WTC11 (cell line): ENCODE measurements at regions not wholly inside any gene's neighbourhood (a gene's known extent, or its start where the extent isn't known, plus 50 kb on each side); places are given as distances from the start of the nearest gene placed in this dataset.
"Not testable (repeated sequence)": the region's sequence is repeated elsewhere in the genome, so short reads cannot be mapped to it uniquely, and the experiment has no call there.

Experiments
- ATAC-seq: fragments of 200-7000 bp; cut with Tn5 transposase; 2 replicates; pipeline ENCODE4 v1.10.0; 2021; ENCODE audit warnings: mild to moderate bottlenecking, moderate library complexity
- CTCF ChIA-PET: fragments of 300-600 bp; sonication (Branson Sonifier 250); formaldehyde crosslinking; loops from one replicate; lab custom pipeline; 2021; ENCODE audit warnings: antibody characterized with exemption; lab: Charles Lee
- POLR2A ChIA-PET: fragments of 350-600 bp; sonication (Branson Sonifier 250); formaldehyde crosslinking; loops from one replicate; lab custom pipeline; 2021; ENCODE audit warnings: antibody characterized with exemption; lab: Charles Lee
- DNase-seq: peaks from one replicate; pipeline ENCODE4 v3.0.0; 2021; ENCODE audit warnings: low spot score
- H3K27ac Mint-ChIP-seq: 2 replicates; pipeline ENCODE4 v1.8.0; 2021; ENCODE audit warnings: mixed read lengths
- H3K27me3 Mint-ChIP-seq: 2 replicates; pipeline ENCODE4 v1.8.0; 2021; ENCODE audit warnings: low read depth, mild to moderate bottlenecking, moderate library complexity, mixed read lengths
- H3K36me3 Mint-ChIP-seq: 2 replicates; pipeline ENCODE4 v1.8.0; 2021; ENCODE audit warnings: mixed read lengths
- H3K4me1 Mint-ChIP-seq: 2 replicates; pipeline ENCODE4 v1.8.0; 2022; ENCODE audit warnings: mixed read lengths
- H3K4me3 Mint-ChIP-seq: 2 replicates; pipeline ENCODE4 v1.8.0; 2021; ENCODE audit warnings: mild to moderate bottlenecking, moderate library complexity, mixed read lengths
- H3K9me3 Mint-ChIP-seq: 2 replicates; pipeline ENCODE4 v1.8.0; 2021; ENCODE audit warnings: mixed read lengths
- ELF4 ChIP-seq: sonication (generic); formaldehyde crosslinking; IDR thresholded peaks from 2 replicates; pipeline ENCODE4 v1.8.1; 2022; ENCODE audit warnings: low read depth, mild to moderate bottlenecking, moderate library complexity, missing genetic modification reagents
- ETV6 ChIP-seq: sonication (generic); formaldehyde crosslinking; IDR thresholded peaks from 2 replicates; pipeline ENCODE4 v1.8.1; 2022; ENCODE audit warnings: mild to moderate bottlenecking, missing genetic modification reagents
- FOXK1 ChIP-seq: sonication (generic); formaldehyde crosslinking; IDR thresholded peaks from 2 replicates; pipeline ENCODE4 v1.8.0; 2022; ENCODE audit warnings: mild to moderate bottlenecking, moderate library complexity, missing genetic modification reagents
- GABPB1 ChIP-seq: sonication (generic); formaldehyde crosslinking; IDR thresholded peaks from 2 replicates; pipeline ENCODE4 v1.8.1; 2023; ENCODE audit warnings: mild to moderate bottlenecking, missing genetic modification reagents
- IRF2 ChIP-seq: sonication (generic); formaldehyde crosslinking; IDR thresholded peaks from 2 replicates; pipeline ENCODE4 v1.8.0; 2022; ENCODE audit warnings: low read depth, missing genetic modification reagents, borderline replicate concordance
- JAZF1 ChIP-seq: fragments of 250-450 bp; sonication (Bioruptor Pico); IDR thresholded peaks from 2 replicates; pipeline ENCODE4 v1.9.0; 2021; ENCODE audit warnings: moderate library complexity, mild to moderate bottlenecking, inconsistent platforms
- NFE2L1 ChIP-seq: sonication (generic); formaldehyde crosslinking; IDR thresholded peaks from 2 replicates; pipeline ENCODE4 v1.8.1; 2023; ENCODE audit warnings: missing genetic modification reagents
- NFYB ChIP-seq: sonication (generic); formaldehyde crosslinking; conservative IDR thresholded peaks from 2 replicates; pipeline ENCODE4 v1.8.0; 2022; ENCODE audit warnings: low read depth, missing genetic modification reagents
- NR3C1 ChIP-seq: sonication (generic); formaldehyde crosslinking; conservative IDR thresholded peaks from 2 replicates; pipeline ENCODE4 v1.8.1; 2023; ENCODE audit warnings: low read depth, mild to moderate bottlenecking, missing genetic modification reagents
- OVOL2 ChIP-seq: fragments of 250-450 bp; sonication (Bioruptor Pico); IDR thresholded peaks from 2 replicates; pipeline ENCODE4 v1.9.0; 2021; ENCODE audit warnings: mild to moderate bottlenecking, borderline replicate concordance
- RORB ChIP-seq: fragments of 250-450 bp; sonication (Bioruptor Pico); IDR thresholded peaks from 2 replicates; pipeline ENCODE4 v1.9.0; 2021; ENCODE audit warnings: mild to moderate bottlenecking
- SOX15 ChIP-seq: fragments of 250-450 bp; sonication (Bioruptor Pico); IDR thresholded peaks from 2 replicates; pipeline ENCODE4 v1.9.0; 2021; ENCODE audit warnings: mild to moderate bottlenecking
- TEAD1 ChIP-seq: sonication (generic); formaldehyde crosslinking; IDR thresholded peaks from 2 replicates; pipeline ENCODE4 v1.8.0; 2022; ENCODE audit warnings: mild to moderate bottlenecking, missing genetic modification reagents
- TP53 ChIP-seq: sonication (generic); formaldehyde crosslinking; IDR thresholded peaks from 2 replicates; pipeline ENCODE4 v1.8.1; 2023; ENCODE audit warnings: mild to moderate bottlenecking, missing genetic modification reagents
- ZNF121 ChIP-seq: sonication (generic); formaldehyde crosslinking; IDR thresholded peaks from 2 replicates; pipeline ENCODE4 v1.8.0; 2023; ENCODE audit warnings: missing genetic modification reagents
- ZNF671 ChIP-seq: fragments of 250-450 bp; sonication (Bioruptor Pico); IDR thresholded peaks from 2 replicates; pipeline ENCODE4 v1.8.0; 2021; ENCODE audit warnings: mild to moderate bottlenecking
- TF ChIP-seq, protein P1 (sequence below): sonication (generic); formaldehyde crosslinking; IDR thresholded peaks from 2 replicates; pipeline ENCODE4 v1.8.1; 2022; ENCODE audit warnings: low read depth, mild to moderate bottlenecking, moderate library complexity, missing genetic modification reagents, borderline replicate concordance
- TF ChIP-seq, protein P2 (sequence below): fragments of 250-450 bp; sonication (Bioruptor Pico); conservative IDR thresholded peaks from 2 replicates; pipeline ENCODE4 v1.9.0; 2021; ENCODE audit warnings: mild to moderate bottlenecking
- TF ChIP-seq, protein P3 (sequence below): fragments of 250-450 bp; sonication (Bioruptor Pico); IDR thresholded peaks from 2 replicates; pipeline ENCODE4 v1.9.0; 2021; ENCODE audit warnings: mild to moderate bottlenecking
- TF ChIP-seq, protein P4 (sequence below): fragments of 200-600 bp; IDR thresholded peaks from 2 replicates; pipeline ENCODE4 v1.8.0; 2022; ENCODE audit warnings: antibody characterized with exemption
- TF ChIP-seq, protein P5 (sequence below): sonication (generic); formaldehyde crosslinking; IDR thresholded peaks from 2 replicates; pipeline ENCODE4 v1.8.0; 2022; ENCODE audit warnings: mild to moderate bottlenecking, missing genetic modification reagents
- TF ChIP-seq, protein P6 (sequence below): sonication (generic); formaldehyde crosslinking; IDR thresholded peaks from 2 replicates; pipeline ENCODE4 v1.8.1; 2023; ENCODE audit warnings: mild to moderate bottlenecking, moderate library complexity, missing genetic modification reagents

DNA sequence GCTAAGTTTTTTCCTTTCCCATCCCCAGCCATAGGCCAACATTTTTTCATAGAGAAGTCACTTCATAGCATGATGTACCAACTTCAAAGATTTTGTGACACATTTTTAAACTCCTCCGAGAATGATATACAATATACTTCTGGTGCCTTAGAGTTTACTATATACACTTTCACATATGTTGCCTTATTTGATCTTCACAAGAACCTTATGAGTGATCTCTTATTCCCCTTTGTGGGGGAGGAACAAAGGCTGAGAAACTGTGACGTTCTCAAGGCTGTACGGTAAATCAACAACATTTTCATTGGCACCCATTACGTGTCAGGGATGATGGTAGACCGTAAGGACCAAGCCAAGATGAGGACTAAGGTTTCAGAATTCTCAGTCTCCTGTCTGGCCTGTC, 130.0 kb downstream of the RFPL4B start:
- ATAC-seq (no peak), DNase-seq (no peak)
- Mint-ChIP-seq H3K4me3 (no peak overlapping the region), H3K4me1 (no peaks in the 10 kb centered on the region), H3K9me3 (peaks cover 7% of the 10 kb centered on the region; the same call in 1 of the 2 replicates), H3K36me3 (no peaks in the 10 kb centered on the region), H3K27me3 (no peaks in the 10 kb centered on the region), H3K27ac (no peak overlapping the region)
- TF ChIP-seq, protein P1, sequence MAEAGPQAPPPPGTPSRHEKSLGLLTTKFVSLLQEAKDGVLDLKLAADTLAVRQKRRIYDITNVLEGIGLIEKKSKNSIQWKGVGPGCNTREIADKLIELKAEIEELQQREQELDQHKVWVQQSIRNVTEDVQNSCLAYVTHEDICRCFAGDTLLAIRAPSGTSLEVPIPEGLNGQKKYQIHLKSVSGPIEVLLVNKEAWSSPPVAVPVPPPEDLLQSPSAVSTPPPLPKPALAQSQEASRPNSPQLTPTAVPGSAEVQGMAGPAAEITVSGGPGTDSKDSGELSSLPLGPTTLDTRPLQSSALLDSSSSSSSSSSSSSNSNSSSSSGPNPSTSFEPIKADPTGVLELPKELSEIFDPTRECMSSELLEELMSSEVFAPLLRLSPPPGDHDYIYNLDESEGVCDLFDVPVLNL (CRISPR knock-in tag), result no peak
- no peak for TF ChIP-seq ZNF121 (CRISPR knock-in tag)
- no peak for TF ChIP-seq JAZF1 (CRISPR knock-in tag)
- TF ChIP-seq ZNF671, result no peak
- no peak for TF ChIP-seq TEAD1 (CRISPR knock-in tag)
- TF ChIP-seq, protein P2, sequence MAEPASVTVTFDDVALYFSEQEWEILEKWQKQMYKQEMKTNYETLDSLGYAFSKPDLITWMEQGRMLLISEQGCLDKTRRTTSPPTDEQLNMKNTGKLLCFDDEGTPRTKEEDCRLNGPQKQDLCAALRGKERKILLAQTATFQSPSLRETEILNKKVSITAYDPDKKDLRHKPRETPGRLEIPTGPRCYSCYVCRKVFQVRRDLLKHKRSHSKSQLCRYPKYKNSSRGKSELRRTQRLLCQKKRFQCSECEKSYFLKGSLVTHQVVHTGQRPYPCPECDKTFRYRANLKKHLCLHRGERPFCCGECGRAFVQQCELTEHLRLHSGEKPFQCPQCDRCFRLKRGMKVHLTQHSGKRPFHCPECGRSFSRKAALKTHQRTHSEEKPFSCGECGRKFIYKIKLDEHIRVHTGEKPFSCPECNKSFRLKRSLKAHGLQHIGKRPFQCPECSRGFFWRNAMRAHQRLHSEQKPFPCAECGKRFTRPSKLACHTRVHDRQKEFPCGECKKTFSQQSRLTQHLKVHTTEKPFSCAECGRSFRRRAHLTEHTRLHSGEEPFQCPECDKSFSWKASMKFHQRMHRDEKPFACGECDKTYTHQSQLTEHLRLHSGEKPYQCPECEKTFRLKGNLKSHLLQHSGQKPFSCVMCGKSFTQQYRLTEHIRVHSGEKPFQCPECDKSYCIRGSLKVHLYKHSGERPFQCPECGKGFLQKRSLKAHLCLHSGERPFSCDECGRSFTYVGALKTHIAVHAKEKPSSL (CRISPR knock-in tag), result no peak
- no peak for TF ChIP-seq RORB (CRISPR knock-in tag)
- TF ChIP-seq NFE2L1 (CRISPR knock-in tag), result no peak
- no peak for TF ChIP-seq ETV6
- no peak for TF ChIP-seq ELF4 (CRISPR knock-in tag)
- TF ChIP-seq GABPB1, result no peak
- TF ChIP-seq, protein P3, sequence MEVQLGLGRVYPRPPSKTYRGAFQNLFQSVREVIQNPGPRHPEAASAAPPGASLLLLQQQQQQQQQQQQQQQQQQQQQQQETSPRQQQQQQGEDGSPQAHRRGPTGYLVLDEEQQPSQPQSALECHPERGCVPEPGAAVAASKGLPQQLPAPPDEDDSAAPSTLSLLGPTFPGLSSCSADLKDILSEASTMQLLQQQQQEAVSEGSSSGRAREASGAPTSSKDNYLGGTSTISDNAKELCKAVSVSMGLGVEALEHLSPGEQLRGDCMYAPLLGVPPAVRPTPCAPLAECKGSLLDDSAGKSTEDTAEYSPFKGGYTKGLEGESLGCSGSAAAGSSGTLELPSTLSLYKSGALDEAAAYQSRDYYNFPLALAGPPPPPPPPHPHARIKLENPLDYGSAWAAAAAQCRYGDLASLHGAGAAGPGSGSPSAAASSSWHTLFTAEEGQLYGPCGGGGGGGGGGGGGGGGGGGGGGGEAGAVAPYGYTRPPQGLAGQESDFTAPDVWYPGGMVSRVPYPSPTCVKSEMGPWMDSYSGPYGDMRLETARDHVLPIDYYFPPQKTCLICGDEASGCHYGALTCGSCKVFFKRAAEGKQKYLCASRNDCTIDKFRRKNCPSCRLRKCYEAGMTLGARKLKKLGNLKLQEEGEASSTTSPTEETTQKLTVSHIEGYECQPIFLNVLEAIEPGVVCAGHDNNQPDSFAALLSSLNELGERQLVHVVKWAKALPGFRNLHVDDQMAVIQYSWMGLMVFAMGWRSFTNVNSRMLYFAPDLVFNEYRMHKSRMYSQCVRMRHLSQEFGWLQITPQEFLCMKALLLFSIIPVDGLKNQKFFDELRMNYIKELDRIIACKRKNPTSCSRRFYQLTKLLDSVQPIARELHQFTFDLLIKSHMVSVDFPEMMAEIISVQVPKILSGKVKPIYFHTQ (CRISPR knock-in tag), result no peak
- TF ChIP-seq NR3C1 (CRISPR knock-in tag), result no peak
- TF ChIP-seq, protein P4, sequence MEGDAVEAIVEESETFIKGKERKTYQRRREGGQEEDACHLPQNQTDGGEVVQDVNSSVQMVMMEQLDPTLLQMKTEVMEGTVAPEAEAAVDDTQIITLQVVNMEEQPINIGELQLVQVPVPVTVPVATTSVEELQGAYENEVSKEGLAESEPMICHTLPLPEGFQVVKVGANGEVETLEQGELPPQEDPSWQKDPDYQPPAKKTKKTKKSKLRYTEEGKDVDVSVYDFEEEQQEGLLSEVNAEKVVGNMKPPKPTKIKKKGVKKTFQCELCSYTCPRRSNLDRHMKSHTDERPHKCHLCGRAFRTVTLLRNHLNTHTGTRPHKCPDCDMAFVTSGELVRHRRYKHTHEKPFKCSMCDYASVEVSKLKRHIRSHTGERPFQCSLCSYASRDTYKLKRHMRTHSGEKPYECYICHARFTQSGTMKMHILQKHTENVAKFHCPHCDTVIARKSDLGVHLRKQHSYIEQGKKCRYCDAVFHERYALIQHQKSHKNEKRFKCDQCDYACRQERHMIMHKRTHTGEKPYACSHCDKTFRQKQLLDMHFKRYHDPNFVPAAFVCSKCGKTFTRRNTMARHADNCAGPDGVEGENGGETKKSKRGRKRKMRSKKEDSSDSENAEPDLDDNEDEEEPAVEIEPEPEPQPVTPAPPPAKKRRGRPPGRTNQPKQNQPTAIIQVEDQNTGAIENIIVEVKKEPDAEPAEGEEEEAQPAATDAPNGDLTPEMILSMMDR, result no peak
- no peak for TF ChIP-seq SOX15 (CRISPR knock-in tag)
- TF ChIP-seq, protein P5, sequence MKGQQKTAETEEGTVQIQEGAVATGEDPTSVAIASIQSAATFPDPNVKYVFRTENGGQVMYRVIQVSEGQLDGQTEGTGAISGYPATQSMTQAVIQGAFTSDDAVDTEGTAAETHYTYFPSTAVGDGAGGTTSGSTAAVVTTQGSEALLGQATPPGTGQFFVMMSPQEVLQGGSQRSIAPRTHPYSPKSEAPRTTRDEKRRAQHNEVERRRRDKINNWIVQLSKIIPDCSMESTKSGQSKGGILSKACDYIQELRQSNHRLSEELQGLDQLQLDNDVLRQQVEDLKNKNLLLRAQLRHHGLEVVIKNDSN (CRISPR knock-in tag), result no peak
- no peak for TF ChIP-seq IRF2
- CTCF ChIA-PET, result no interaction called here
- POLR2A ChIA-PET, result no interaction called here

DNA sequence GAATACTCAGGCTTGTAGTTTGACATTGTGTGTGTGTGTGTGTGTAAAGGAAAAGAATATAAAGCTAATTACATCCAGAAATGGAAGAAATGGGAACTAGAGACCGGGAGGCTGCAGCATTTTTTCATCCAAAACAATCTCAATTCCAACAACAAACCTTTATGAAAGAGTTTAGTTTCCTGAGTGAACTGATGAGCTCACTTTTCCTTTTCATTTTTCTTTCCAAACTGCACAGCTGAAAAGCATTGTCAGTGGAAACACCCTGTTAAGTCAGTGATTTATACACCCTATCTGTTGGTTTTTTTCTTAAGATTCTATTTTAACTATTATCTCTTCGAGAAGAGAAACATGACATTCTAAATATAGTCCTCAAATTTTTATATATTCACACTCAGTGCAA, 130.9 kb downstream of the RFPL4B start:
- H3K4me3 Mint-ChIP-seq, result no peak overlapping the region
- no peaks in the 10 kb centered on the region for H3K4me1 Mint-ChIP-seq
- TF ChIP-seq, protein P6, sequence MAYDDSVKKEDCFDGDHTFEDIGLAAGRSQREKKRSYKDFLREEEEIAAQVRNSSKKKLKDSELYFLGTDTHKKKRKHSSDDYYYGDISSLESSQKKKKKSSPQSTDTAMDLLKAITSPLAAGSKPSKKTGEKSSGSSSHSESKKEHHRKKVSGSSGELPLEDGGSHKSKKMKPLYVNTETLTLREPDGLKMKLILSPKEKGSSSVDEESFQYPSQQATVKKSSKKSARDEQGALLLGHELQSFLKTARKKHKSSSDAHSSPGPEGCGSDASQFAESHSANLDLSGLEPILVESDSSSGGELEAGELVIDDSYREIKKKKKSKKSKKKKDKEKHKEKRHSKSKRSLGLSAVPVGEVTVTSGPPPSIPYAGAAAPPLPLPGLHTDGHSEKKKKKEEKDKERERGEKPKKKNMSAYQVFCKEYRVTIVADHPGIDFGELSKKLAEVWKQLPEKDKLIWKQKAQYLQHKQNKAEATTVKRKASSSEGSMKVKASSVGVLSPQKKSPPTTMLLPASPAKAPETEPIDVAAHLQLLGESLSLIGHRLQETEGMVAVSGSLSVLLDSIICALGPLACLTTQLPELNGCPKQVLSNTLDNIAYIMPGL (CRISPR knock-in tag), result no peak
- TF ChIP-seq TP53 (no peak), NFYB (CRISPR knock-in tag) (no peak), FOXK1 (no peak), OVOL2 (CRISPR knock-in tag) (no peak), IRF2 (no peak)
- no peaks in the 10 kb centered on the region for H3K36me3 Mint-ChIP-seq
- CTCF ChIA-PET, result no interaction called here
- H3K27ac Mint-ChIP-seq, result no peak overlapping the region
- DNase-seq, result no peak
- ATAC-seq, result no peak
- no peaks in the 10 kb centered on the region for H3K27me3 Mint-ChIP-seq
- peaks cover 7% of the 10 kb centered on the region; the same call in 1 of the 2 replicates for H3K9me3 Mint-ChIP-seq
- POLR2A ChIA-PET, result no interaction called here

DNA sequence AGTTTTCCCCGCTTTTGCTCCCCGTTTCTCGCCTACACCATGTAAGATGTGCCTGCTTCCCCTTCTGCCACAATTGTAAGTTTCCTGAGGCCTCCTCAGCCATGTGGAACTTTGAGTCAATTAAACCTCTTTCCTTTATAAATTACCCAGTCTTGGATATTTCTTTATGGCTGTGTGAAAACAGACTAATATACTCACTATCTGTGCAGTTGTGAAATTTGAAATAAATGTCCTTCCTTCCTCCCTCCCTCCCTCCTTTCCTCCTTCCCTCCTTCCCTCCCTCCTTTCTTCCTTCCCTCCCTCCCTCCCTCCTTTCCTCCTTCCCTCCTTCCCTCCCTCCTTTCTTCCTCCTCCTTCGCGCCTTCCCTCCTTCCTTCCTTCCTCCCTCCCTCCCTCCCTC, 132.8 kb downstream of the RFPL4B start:
- POLR2A ChIA-PET, H3K4me1 Mint-ChIP-seq, CTCF ChIA-PET, ATAC-seq, H3K4me3 Mint-ChIP-seq, H3K9me3 Mint-ChIP-seq, H3K27ac Mint-ChIP-seq, DNase-seq, H3K27me3 Mint-ChIP-seq, H3K36me3 Mint-ChIP-seq: not testable (repeated sequence)
